HCT116 (cell line): ENCODE measurements at regions not wholly inside any gene's neighbourhood (a gene's known extent, or its start where the extent isn't known, plus 50 kb on each side); places are given as distances from the start of the nearest gene placed in this dataset.

ENCODE experiments used
- ATAC-seq: fragments of 200-7000 bp; cut with Tn5 transposase; 2 replicates; pipeline ENCODE4 v1.9.1; 2020; ENCODE audit warnings: mild to moderate bottlenecking, moderate library complexity
- BruUV-seq: library from RNA; stranded (reverse); fragments of 400-500 nt; replicated peaks from 2 replicates; lab custom pipeline; 2021; lab: Mats Ljungman, UMichigan
- CTCF ChIA-PET: fragments of 300-600 bp; sonication (Branson Sonifier 250); formaldehyde crosslinking; loops from one replicate; lab custom pipeline; 2021; ENCODE audit warnings: antibody characterized with exemption; lab: Charles Lee
- POLR2A ChIA-PET: fragments of 300-600, 350-600 bp; sonication (Branson Sonifier 250); formaldehyde crosslinking; loops from one replicate; lab custom pipeline; 2021; ENCODE audit warnings: antibody characterized with exemption; lab: Charles Lee
- RAD21 ChIA-PET, 2 experiments: fragments of 300-600 bp; sonication (Branson Sonifier 250); formaldehyde crosslinking; loops; one replicate each; lab custom pipeline; 2023; ENCODE audit warnings: low total read pairs in 2 of 2; ENCODE audit not compliant: uncharacterized antibody in 2 of 2, unreplicated experiment in 2 of 2, low non-redundant PET in 1 of 2; lab: Charles Lee
- DNase-seq: peaks from one replicate; pipeline ENCODE4 v3.0.0-alpha.2; 2010; ENCODE audit warnings: low read depth, low spot score
- H2AFZ ChIP-seq: fragments of 200-600 bp; shearing (Covaris generic), sonication (generic); 2 replicates; pipeline ENCODE4 v1.6.1; 2017; ENCODE audit warnings: low read depth, mixed run types, mixed read lengths, antibody characterized with exemption, low read length; ENCODE audit not compliant: poor library complexity, severe bottlenecking
- H3K27ac ChIP-seq: 2 replicates; pipeline ENCODE4 v1.5.1; 2012; ENCODE audit warnings: low read depth, low read length
- H3K27me3 ChIP-seq: fragments of 200-600 bp; sonication (generic); 2 replicates; pipeline ENCODE4 v1.6.1; 2016; ENCODE audit warnings: mixed run types, low read length, mixed read lengths; ENCODE audit not compliant: insufficient read depth
- H3K36me3 ChIP-seq, 2 experiments: fragments of 200-500 bp in 1 of 2; fragments of 200-600 bp in 1 of 2; sonication (Bioruptor generic) in 1 of 2; sonication (generic) in 1 of 2; 2 replicates each; pipeline versions ENCODE4 v1.5.1 to v1.6.1; 2014 to 2016; ENCODE audit warnings: low read length in 2 of 2, inconsistent platforms in 1 of 2, mixed read lengths in 1 of 2, mixed run types in 1 of 2; ENCODE audit not compliant: insufficient read depth in 2 of 2, control insufficient read depth in 1 of 2
- H3K4me1 ChIP-seq, 2 experiments: fragments of 200-600 bp in 1 of 2; sonication (generic) in 1 of 2; 2 replicates each; pipeline versions ENCODE4 v1.5.1 to v1.6.1; 2012 to 2017; ENCODE audit warnings: low read length in 2 of 2, inconsistent platforms in 1 of 2, mild to moderate bottlenecking in 1 of 2, mixed read lengths in 1 of 2, mixed run types in 1 of 2, moderate library complexity in 1 of 2; ENCODE audit not compliant: insufficient read depth in 2 of 2, control insufficient read depth in 1 of 2
- H3K4me2 ChIP-seq: fragments of 200-600 bp; sonication (generic); 2 replicates; pipeline ENCODE4 v1.6.1; 2017; ENCODE audit warnings: mixed run types, low read length, mixed read lengths
- H3K4me3 ChIP-seq, 2 experiments: fragments of 200-600 bp in 1 of 2; sonication (generic) in 1 of 2; replicated peaks in 1 of 2; 2 replicates each; pipeline ENCODE4 v1.5.1; 2011 to 2016; ENCODE audit warnings: low read length in 2 of 2, control low read depth in 1 of 2, low read depth in 1 of 2, mild to moderate bottlenecking in 1 of 2, mixed read lengths in 1 of 2, mixed run types in 1 of 2
- H3K79me2 ChIP-seq: fragments of 200-600 bp; sonication (generic); 2 replicates; pipeline ENCODE4 v1.6.1; 2017; ENCODE audit warnings: mild to moderate bottlenecking, mixed run types, low read length, moderate library complexity, mixed read lengths; ENCODE audit not compliant: insufficient read depth
- H3K9ac ChIP-seq: fragments of 200-600 bp; sonication (generic); 2 replicates; pipeline ENCODE4 v1.6.1; 2016; ENCODE audit warnings: low read length, mixed read lengths
- H3K9me2 ChIP-seq: fragments of 200-600 bp; sonication (generic), shearing (Covaris generic); 2 replicates; pipeline ENCODE4 v1.6.1; 2017; ENCODE audit warnings: mixed run types, mild to moderate bottlenecking, moderate library complexity; ENCODE audit not compliant: insufficient read depth
- H3K9me3 ChIP-seq, 2 experiments: fragments of 200-500 bp in 1 of 2; fragments of 200-600 bp in 1 of 2; sonication (Bioruptor generic) in 1 of 2; sonication (generic) in 1 of 2; 2 replicates each; pipeline ENCODE4 v1.6.1; 2014 to 2017; ENCODE audit warnings: low read length in 2 of 2, mixed read lengths in 2 of 2, inconsistent platforms in 1 of 2, low read depth in 1 of 2, mild to moderate bottlenecking in 1 of 2, mixed run types in 1 of 2, moderate library complexity in 1 of 2; ENCODE audit not compliant: control insufficient read depth in 1 of 2, insufficient read depth in 1 of 2
- H4K20me1 ChIP-seq: fragments of 200-600 bp; sonication (generic), shearing (Covaris generic); 2 replicates; pipeline ENCODE4 v1.6.1; 2017; ENCODE audit warnings: mixed run types, mild to moderate bottlenecking, moderate library complexity; ENCODE audit not compliant: insufficient read depth
- ATF3 ChIP-seq: IDR thresholded peaks from 2 replicates; pipeline ENCODE4 v1.6.1; 2012
- CBX3 ChIP-seq: IDR thresholded peaks from 2 replicates; pipeline ENCODE4 v1.6.1; 2012; ENCODE audit warnings: low read depth
- CEBPB ChIP-seq: IDR thresholded peaks from 2 replicates; pipeline ENCODE4 v1.6.1; 2012; ENCODE audit warnings: low read depth
- CTCF ChIP-seq, 3 experiments: fragments of 200-600 bp in 1 of 3; sonication (generic) in 1 of 3; IDR thresholded peaks in 2 of 3; conservative IDR thresholded peaks in 1 of 3; 2 replicates each; pipeline ENCODE4 v1.5.1; 2012 to 2017; ENCODE audit warnings: low read depth in 2 of 3, low read length in 2 of 3, antibody characterized with exemption in 1 of 3, borderline replicate concordance in 1 of 3, control low read depth in 1 of 3, mild to moderate bottlenecking in 1 of 3, mixed read lengths in 1 of 3, mixed run types in 1 of 3, moderate library complexity in 1 of 3; ENCODE audit not compliant: insufficient read depth in 1 of 3
- EZH2 ChIP-seq: fragments of 200-600 bp; sonication (generic); IDR thresholded peaks from 2 replicates; pipeline ENCODE4 v1.6.1; 2017; ENCODE audit warnings: antibody characterized with exemption, mixed run types
- JUND ChIP-seq: IDR thresholded peaks from 2 replicates; pipeline ENCODE4 v1.6.1; 2012
- POLR2A ChIP-seq: IDR thresholded peaks from 2 replicates; pipeline ENCODE4 v1.7.0; 2011; ENCODE audit warnings: borderline replicate concordance; ENCODE audit not compliant: insufficient read depth, insufficient read length; ENCODE audit errors: extremely low read depth
- SRF ChIP-seq: IDR thresholded peaks from 2 replicates; pipeline ENCODE4 v1.6.1; 2012; ENCODE audit warnings: low read depth
- intact Hi-C: fragments of 100-400 bp; cut with micrococcal nuclease; formaldehyde crosslinking; loops from 2 replicates; pipeline ENCODE4 v1.10.0; 2022

GRCh38 chr10:88065383-88066049, 202.1 kb downstream of the PTEN start:
- intact Hi-C loops = no loop called here
- Histone ChIP-seq H3K4me2 (no peak overlapping the region), H3K9ac (no peak overlapping the region), H3K9me2 (no peaks in the 10 kb centered on the region), H3K79me2 (no peaks in the 10 kb centered on the region), H4K20me1 (no peaks in the 10 kb centered on the region), H3K4me1 (no peaks in the 10 kb centered on the region), H3K36me3 (no peaks in the 10 kb centered on the region), H3K27me3 (no peaks in the 10 kb centered on the region), H3K27ac (no peak overlapping the region), H2AFZ (no peak overlapping the region), H3K4me3 (no peak overlapping the region), H3K9me3 (no peaks in the 10 kb centered on the region)
- TF ChIP-seq EZH2 = no peak
- DNase-seq (no peak), ATAC-seq (no peak)
- ChIA-PET CTCF (no interaction called here), POLR2A (no interaction called here), RAD21 (no interaction called here)
- no TSS peak for BruUV-seq

- Histone ChIP-seq H3K9ac (no peak overlapping the region), H3K4me3 (no peak overlapping the region), H3K36me3 (no peaks in the 10 kb centered on the region), H3K27me3 (no peaks in the 10 kb centered on the region), H2AFZ (no peak overlapping the region), H3K9me2 (no peaks in the 10 kb centered on the region), H3K9me3 (no peaks in the 10 kb centered on the region), H3K27ac (no peak overlapping the region), H4K20me1 (no peaks in the 10 kb centered on the region), H3K4me2 (no peak overlapping the region), H3K79me2 (no peaks in the 10 kb centered on the region), H3K4me1 (no peaks in the 10 kb centered on the region)
- intact Hi-C loops = no loop called here
- ChIA-PET CTCF (no interaction called here), RAD21 (no interaction called here), POLR2A (no interaction called here)
- BruUV-seq = no TSS peak
- DNase-seq = no peak
- ATAC-seq = no peak
- TF ChIP-seq CBX3 = no peak
- no peak for TF ChIP-seq CEBPB
- TF ChIP-seq SRF = no peak
- no peak for TF ChIP-seq JUND
- no peak for TF ChIP-seq CTCF (IDR thresholded peaks at IDR 0.05 in 2 of 3, conservative IDR thresholded peaks at IDR 0.05 in 1 of 3; ENCODE audit: borderline replicate concordance in 1 of 3, insufficient read depth in 1 of 3, low read depth in 2 of 3, low read length in 2 of 3)
- no peak for TF ChIP-seq POLR2A
- TF ChIP-seq ATF3 = no peak
Measured at GRCh38 chr10:88066319-88066718, 202.9 kb downstream of the PTEN start.
